HG03280 (cell line): ENCODE measurements at regions not wholly inside any gene's neighbourhood (a gene's known extent, or its start where the extent isn't known, plus 50 kb on each side); places are given as distances from the start of the nearest gene placed in this dataset.
"Not testable (repeated sequence)": the region's sequence is repeated elsewhere in the genome, so short reads cannot be mapped to it uniquely, and the experiment has no call there.

Source experiments
- ATAC-seq: cut with Tn5 transposase; IDR thresholded peaks from one replicate; pipeline ENCODE4 v1.9.1; 2021; ENCODE audit warnings: mild to moderate bottlenecking, moderate library complexity; ENCODE audit not compliant: unreplicated experiment

- ATAC-seq, result no peak
Measured at GRCh38 chr7:85376589-85376988, 189.7 kb upstream of the SEMA3D start.

- ATAC-seq, result no peak
Measured at GRCh38 chr7:85356916-85357315, 170.1 kb upstream of the SEMA3D start.

GRCh38 chr7:85343484-85343883 lies 156.6 kb upstream of the SEMA3D start:
- ATAC-seq, result no peak

GRCh38 chr7:85342781-85343180 lies 155.9 kb upstream of the SEMA3D start:
- ATAC-seq, result no peak

- no peak for ATAC-seq
Measured at GRCh38 chr7:85341973-85342372, 155.1 kb upstream of the SEMA3D start.

- ATAC-seq, result no peak
Measured at GRCh38 chr7:85341121-85341520, 154.3 kb upstream of the SEMA3D start.

GRCh38 chr7:85336086-85336485 lies 149.2 kb upstream of the SEMA3D start:
- no peak for ATAC-seq

- not testable (repeated sequence) for ATAC-seq
Measured at GRCh38 chr7:85335113-85335512, 148.3 kb upstream of the SEMA3D start.

- no peak for ATAC-seq
Measured at GRCh38 chr7:85328456-85328998, 141.7 kb upstream of the SEMA3D start.

GRCh38 chr7:85324145-85324799 lies 137.4 kb upstream of the SEMA3D start:
- ATAC-seq, result no peak

GRCh38 chr7:85322252-85322651 lies 135.4 kb upstream of the SEMA3D start:
- no peak for ATAC-seq

- no peak for ATAC-seq
Measured at GRCh38 chr7:85320699-85321476, 134.0 kb upstream of the SEMA3D start.

GRCh38 chr7:85316489-85316888 lies 129.6 kb upstream of the SEMA3D start:
- ATAC-seq, result no peak

- no peak for ATAC-seq
Measured at GRCh38 chr7:85310301-85310700, 123.4 kb upstream of the SEMA3D start.

GRCh38 chr7:85306115-85306514 lies 119.3 kb upstream of the SEMA3D start:
- ATAC-seq, result no peak

GRCh38 chr7:85294176-85294575 lies 107.3 kb upstream of the SEMA3D start:
- no peak for ATAC-seq

- ATAC-seq, result no peak
Measured at GRCh38 chr7:85292908-85293576, 106.2 kb upstream of the SEMA3D start.

GRCh38 chr7:85290269-85290668 lies 103.4 kb upstream of the SEMA3D start:
- ATAC-seq, result no peak

GRCh38 chr7:85289279-85289678 lies 102.4 kb upstream of the SEMA3D start:
- no peak for ATAC-seq

GRCh38 chr7:85287106-85287825 lies 100.4 kb upstream of the SEMA3D start:
- no peak for ATAC-seq

- no peak for ATAC-seq
Measured at GRCh38 chr7:85286446-85286845, 99.6 kb upstream of the SEMA3D start.
